ENCODE measurements at regions not wholly inside any gene's neighbourhood (a gene's known extent, or its start where the extent isn't known, plus 50 kb on each side); places are given as distances from the start of the nearest gene placed in this dataset.
A peak's percentile ranks its signal among the peaks of the same experiment; 100 is the strongest.
"Not testable (repeated sequence)": the region's sequence is repeated elsewhere in the genome, so short reads cannot be mapped to it uniquely, and the experiment has no call there.

DNA sequence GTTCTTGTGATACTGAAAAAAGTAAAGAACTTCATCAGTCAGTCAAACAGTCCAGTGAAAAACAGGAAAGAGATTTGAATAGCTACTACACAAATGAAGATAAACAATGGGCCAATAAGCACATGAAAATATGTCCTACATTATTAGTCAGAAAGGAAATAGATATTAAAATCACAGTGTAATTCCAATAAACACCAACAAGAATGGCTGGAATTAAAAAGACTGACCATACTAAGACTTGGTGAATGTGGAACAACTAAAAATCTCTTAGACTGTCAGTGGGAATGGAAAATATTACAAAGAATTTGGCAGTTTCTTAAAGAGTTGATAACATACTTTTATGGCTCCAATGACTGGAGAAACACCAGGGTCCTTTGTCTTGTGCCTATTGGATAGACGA, 241.8 kb upstream of the USP24 start:
- DNase-seq (ENCODE audit: low spot score) = no peak

DNA sequence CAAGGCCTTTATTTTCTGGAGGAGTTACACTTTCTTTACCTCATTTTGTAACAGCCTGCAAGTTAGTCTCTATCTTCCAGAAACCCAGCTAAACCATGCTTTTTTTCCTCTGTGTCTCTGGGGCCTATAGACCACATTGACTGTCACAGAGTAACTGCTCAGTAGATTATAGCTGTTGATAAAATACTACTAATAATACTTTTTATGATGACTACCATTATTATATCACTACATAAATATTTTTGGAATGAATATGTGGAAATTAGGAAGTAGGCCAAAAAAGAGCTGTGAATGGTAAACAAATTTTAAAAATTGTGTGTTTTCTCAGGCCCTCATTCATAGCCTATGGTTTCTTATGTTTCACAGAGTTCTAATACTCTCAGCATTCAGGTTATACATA, 233.1 kb upstream of the USP24 start:
- no peak for DNase-seq (ENCODE audit: low spot score)

DNA sequence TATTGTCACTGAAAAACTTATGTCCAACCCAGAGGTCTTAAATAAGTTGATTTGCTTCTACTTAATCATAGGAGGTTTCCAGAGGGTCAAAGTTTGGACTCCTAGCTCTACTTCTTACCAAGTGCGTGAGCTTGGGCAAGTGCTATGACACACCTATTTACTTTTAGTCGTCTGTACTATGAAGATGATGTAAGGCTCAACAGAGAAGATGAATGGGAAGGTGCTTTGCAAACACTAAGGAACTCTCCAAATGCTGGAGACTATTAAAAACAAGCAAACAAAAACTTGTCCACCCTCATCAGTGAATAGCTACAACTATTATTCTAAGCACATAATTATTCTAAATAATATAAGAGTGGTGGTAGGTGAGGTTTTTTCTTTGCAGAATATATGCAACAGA, 232.3 kb upstream of the USP24 start:
- no peak for DNase-seq (ENCODE audit: low spot score)

DNA sequence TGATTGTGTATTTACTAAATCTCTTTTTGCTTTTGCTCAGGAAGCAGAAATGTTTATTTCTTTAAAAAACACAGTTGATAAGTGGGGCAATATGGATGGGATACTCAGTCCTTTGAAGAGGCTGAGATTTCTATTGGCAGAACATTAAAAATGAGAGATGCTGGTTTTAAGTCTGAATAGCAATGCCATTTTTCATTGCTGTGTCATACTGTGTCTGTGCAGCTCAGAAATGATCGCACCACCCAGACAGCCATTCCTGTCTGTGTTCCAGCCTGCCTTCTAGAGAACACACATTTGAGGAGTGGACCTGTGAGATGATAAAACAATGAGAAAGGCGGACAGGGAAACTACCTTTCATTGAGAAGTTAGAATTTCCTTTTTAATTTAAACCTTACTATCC, 231.2 kb upstream of the USP24 start:
- no peak for DNase-seq (ENCODE audit: low spot score)

DNA sequence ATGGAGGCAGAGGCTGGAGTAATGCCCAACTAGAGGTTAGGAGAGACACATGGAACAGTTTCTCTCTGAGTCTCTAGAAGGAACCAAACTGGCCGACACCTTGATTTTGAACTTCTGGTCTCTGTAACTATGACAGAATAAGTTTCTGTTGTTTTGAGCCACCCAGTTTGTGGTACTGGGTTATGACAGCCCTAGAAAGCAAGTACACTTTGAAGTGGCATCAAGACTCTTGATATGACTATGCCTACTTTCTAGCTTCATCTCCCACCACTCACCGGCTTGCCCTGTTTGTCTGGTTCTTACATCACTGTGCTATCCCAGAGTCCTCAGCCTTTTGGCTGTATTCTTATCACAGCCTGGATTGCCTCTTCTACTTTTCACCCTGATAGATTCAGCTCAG, 230.3 kb upstream of the USP24 start:
- no peak for DNase-seq (ENCODE audit: low spot score)

DNA sequence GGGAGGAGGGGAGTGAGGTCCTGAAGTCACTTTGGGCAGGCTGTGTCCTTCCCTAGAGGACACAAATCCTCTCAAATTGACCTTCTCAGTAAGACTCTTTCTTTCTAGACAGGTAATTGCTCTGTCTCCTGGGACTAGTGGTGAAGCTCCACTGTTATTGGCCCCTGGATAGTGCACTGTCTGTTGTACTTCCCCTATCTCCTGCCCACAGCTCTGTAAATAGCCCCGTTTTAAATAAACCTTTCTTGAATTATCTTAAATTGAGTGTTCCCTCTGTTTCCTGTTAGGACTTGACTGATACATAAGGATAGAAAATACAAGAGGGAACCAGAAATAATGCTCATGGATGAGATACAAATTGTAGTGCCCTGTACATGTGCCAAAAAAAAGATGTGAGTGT, 229.5 kb upstream of the USP24 start:
- DNase-seq (ENCODE audit: low spot score) = no peak

DNA sequence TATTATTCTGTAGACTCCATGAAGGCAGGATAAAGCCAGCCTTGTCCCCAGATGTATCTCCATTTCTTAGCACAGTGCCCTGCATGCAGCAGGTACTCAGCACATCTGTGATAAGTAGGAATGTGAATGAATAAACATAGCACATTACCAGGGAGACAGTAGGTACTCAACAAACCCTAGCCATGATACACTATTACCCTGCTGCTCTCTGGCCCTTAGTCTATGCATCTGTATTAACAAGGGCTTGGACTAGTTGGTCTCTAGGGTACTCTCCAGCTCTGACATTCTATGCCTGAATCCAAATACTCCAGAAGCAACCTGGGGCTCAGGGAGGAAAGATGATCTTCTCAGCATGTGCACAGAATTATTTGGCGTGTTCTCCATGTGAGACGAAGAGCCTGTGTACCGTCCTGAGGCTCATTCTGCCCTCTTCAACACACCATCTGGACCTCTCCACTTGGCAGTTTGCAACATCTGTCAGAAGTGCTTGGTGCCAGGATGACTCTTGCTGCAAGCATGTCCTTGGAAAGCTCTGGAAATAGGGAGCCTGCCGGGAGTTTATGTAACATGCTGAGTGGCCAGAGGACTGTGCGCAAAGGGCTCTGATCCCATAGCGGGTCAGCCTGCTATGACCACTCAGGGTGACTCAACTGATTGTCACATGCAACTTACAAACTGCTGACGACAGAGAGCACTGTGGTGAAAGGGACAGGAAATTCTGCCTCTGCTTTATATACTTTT, 228.2 kb upstream of the USP24 start:
- peak; percentile 15 for DNase-seq (ENCODE audit: low spot score)

DNA sequence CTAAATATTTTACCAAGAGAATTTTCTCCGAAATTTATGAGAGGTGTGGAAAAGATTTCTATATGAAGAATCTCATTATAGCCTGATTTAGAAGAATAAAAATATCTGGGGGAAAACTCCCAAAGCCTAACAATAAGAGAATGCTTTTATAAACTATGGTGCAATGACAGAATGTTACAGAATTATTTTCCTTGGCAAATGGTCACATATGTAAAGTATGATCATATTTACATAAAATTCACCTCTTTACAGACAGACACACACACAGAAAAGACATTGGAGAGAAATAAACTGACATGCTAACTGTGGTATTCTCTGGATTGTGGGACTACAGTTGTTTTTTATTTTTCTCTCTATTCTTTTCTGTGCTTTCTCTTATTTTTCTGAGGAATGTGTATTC, 226.3 kb upstream of the USP24 start:
- no peak for DNase-seq (ENCODE audit: low spot score)

DNA sequence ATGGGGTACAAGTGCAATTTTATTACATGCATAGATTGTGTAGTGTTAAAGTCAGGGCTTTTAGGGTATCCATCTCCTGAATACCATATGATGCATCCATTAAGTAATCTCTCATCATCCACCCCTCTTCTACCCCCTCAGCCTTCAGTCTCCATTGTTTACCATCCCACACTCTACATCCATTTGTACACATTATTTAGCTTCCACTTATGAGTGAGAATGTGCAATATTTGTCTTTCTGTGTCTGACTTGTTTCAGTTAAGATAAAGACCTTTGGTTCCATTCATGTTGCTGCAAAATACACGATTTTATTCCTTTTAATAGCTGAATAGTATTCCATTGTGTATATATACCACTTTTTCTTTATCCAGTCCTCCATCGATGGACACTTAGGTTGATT, 222.5 kb upstream of the USP24 start:
- no peak for DNase-seq (ENCODE audit: low spot score)

DNA sequence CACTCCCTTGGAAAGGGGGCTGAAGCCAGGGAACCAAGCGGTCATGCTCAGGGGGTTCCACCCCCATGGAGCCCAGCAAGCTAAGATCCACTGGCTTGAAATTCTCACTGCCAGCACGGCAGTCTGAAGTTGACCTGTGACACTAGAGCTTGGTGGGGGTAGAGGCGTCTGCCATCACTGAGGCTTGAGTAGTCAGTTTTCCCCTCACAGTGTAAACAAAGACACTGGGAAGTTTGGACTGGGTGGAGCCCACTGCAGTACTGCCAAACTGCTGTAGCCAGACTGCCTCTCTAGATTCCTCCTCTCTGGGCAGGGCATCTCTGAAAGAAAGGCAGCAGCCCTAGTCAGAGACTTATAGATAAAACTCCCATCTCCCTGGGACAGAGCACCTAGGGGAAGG, 215.6 kb upstream of the USP24 start:
- not testable (repeated sequence) for DNase-seq (ENCODE audit: low spot score)

DNA sequence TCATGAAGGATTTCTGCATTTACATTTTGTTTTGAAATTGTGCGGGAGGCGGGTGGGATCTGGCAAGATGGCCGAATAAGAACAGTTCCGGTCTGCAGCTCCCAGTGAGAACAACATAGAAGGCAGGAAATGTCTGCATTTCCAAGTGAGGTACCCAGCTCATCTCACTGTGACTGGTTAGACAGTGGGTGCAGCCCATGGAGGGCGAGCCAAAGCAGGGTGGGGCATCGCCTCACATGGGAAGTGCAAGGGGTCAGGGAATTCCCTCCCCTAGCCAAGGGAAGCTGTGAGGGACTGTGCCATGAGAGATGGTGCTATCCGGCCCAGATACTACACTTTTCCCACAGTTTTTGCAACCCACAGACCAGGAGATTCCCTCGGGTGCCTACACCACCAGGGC, 215.0 kb upstream of the USP24 start:
- not testable (repeated sequence) for DNase-seq (ENCODE audit: low spot score)

DNA sequence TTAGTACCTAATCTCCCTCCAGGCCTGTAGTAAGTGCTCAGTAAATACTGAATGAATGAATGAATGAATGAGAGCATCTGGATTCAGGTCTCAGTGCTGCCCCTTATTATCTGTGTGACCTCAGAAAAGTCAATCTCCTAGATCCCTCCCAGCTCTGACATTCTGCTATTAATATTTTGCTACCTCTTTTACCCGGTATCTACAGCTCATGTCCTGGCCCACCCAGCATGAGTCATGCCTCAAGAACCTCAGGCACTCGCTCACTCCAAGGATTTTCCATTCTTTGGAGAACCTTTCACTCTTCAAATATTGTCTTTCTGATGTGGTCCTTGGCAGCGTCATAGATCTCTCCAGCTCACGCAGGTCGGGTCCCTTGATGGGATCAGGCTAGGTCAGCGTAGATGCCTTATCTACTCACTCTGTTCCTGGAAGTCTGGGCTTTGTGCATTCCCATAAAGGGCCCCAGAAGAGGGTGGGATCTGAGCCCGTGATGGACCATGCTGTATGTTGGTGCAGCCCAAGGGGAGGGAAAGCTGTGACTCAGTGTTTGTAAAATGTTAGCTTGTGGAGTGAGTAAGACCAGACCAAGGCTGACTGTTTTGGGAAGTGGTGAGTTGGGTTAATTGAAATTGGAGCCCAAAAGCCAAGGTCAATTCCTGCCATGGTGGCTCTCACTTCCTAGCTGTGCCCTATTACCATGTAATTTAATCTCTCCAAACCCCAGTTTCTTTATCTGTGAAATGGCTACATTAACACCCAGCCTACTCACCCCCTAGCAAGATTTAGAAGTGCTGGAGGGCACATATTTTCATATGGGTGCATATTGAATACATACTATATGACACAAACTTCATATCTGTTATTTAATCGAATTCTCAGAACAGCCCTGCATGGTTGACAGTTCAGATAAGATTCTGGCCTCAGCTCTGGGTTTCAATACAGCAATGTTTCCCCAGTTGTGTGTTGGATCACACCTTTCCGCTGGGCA, 214.1 kb upstream of the USP24 start:
- DNase-seq (ENCODE audit: low spot score) = no peak

DNA sequence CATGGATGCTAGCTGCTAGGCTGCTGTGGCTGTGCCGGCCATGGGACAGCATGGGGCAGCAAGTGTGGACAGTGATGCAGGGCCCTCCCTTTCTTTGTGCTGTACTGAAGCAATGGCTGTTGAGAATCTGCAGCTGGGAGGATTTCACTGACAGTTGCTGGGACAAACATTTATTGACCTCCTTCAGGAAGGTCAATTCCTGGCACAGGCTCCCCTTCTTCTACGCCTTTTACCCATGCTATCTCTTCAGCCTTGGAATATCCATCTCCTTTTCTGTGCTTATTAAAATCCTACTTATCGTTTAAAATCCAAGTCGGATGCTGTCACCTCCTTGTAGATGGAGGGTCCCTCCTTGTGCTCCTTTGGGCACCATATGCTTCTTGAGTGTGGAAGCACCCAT, 213.1 kb upstream of the USP24 start:
- no peak for DNase-seq (ENCODE audit: low spot score)

DNA sequence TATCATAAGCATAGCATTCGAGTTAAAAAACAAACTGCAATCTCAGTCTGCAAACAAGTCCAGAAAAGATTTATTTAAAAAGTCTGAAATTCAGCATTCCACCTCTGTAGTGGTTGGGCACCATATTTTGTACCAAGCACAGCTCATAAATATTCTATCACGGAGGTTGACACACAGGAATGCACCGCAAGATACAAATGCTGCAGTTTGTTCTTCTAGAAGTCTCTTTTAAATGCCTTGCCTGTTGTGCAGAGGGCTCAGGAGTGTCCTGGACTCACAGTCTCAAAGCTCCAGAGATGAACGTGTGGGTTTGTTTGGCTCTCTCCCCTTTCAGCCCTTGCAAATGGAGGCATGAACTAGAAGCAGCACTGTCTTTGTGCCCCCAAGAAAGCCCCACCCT, 212.4 kb upstream of the USP24 start:
- DNase-seq (ENCODE audit: low spot score) = no peak

DNA sequence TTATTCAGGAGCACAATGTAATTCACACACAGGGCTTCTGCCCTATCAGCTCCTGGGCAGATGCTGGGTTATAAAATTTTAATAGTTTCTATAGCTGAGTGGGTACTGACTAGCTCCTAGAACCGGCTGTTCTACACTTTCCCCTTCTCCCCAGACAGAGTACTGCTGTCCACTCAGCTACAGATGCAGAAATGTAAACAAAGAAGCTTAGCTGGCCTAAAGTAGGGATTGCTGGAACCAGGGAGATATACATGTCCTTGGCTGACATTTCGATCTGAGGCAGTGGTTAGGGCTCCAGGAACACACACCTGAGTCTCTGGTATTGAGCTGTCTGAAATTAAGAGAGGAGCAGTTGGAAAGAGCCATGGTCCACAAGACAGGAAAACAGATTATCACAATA, 211.5 kb upstream of the USP24 start:
- DNase-seq (ENCODE audit: low spot score) = no peak

DNA sequence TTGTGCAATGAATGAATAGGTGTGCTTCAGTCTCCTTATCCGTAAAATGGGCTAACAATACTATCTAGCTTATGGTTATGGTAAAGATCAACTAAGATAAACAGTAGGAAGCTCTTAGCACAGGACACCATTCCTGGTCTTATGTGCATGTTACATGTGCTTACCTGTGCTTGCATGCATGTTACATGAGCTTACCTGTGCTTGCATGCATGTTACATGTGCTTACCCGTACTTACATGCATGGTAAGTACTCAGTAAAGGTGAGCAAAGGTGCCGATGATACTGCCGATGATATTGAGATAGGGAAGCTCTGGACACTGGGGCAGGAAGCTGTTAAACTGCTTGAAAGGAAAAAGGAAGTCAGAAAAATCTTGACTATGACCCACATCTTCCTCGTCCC, 211.0 kb upstream of the USP24 start:
- no peak for DNase-seq (ENCODE audit: low spot score)

DNA sequence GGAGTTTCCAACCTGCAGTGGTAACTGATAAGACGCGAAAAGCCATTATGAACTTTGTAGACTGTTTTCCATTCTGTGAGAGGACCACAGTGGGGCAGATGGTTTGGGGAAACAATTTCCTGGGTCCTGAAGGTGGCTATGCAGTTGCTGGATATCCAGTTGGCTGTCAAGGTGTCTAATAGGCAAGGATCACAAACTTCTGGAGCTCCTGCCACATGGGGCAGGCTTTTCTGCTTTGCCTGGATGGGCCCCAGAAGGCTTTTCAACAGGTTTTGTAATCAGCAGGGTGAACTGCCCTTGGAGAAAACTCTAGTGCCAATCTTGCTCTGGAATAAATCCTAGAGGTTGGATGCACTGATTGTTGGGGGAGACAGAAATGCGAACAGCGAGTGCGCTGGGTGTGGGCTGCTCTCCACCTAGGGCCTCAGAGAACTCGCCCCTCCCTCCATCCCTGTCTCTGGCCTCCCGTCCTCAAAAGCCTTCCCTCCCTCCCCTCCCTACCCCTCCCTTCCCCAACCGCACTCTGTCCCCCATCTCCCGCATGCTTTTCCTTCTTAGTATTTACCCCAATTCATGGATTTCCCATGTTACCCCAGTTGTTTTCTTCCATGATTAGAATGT, 210.3 kb upstream of the USP24 start:
- DNase-seq (ENCODE audit: low spot score) = no peak

DNA sequence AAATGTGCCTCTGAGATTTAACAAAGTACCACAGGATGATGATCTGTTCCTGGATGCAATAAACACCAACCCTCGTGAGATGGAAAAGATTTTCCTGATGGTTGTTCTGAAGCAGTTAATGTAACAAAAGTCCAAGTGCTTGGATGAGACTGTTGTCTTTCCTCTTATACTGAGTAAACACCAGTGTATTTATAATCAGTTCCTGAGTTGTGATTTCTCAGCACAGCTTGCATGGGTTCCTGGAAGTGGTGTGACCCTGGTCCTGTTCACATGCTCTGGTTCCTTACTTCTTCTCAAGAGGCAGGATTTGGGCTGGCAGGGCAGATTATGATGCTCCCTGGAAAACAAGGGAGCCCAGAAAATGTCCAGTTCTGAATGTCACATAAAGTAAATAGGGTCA, 208.2 kb upstream of the USP24 start:
- DNase-seq (ENCODE audit: low spot score) = no peak

DNA sequence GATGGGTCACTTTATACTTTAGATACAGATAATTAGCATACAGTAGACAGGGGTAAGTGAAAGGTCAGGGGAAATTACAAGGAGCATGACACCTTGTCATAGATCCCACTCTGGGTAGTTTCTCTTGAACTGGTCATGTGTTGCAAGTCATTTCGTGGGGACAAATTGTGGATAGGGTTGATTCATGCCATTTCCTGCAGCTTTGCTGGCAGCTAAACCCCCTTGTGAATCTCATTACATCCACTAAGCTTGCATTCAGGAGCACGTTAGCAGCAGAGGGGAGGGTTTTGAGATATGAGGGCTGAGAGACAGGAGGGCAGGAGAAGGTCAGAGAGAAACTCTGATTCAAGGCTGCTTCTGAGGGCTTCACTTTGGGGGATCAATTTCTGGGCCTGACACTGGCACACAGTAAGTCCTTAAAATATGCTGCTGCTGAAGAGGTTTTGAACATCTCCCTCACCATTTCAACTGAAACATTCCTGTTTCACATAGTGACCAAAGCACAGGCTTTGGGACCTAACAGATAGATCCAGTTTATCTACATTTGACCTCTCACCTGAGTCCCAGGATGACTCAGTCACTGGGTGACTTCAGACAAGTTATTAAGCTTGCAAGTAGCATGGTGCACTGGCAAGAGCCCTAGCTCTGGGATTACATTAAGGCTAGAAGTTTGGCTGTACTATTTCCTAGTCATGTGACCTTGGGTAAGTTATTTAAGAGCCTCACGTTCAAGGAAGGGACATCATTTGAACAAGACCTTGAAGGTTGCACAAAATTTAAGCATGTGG, 206.0 kb upstream of the USP24 start:
- DNase-seq (ENCODE audit: low spot score) = no peak

DNA sequence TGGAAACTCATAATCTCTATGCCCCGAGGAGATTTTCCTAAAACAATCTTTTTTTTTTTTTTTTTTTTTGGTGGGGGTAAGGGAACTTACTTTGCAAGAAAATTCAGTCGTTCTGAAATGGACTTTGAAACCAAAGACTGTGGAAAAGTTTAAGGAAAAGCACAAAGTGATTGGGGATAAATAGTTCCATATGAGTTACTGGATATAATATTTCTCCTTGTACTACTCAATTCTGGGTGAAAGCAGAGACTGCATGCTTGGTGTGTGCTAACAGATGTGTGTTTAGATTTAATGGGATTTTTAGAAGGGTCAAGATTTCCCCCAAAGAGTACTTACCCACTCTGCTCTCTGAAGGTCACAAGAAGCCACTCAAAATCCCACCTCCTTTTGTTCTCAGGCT, 204.9 kb upstream of the USP24 start:
- DNase-seq (ENCODE audit: low spot score) = no peak

DNA sequence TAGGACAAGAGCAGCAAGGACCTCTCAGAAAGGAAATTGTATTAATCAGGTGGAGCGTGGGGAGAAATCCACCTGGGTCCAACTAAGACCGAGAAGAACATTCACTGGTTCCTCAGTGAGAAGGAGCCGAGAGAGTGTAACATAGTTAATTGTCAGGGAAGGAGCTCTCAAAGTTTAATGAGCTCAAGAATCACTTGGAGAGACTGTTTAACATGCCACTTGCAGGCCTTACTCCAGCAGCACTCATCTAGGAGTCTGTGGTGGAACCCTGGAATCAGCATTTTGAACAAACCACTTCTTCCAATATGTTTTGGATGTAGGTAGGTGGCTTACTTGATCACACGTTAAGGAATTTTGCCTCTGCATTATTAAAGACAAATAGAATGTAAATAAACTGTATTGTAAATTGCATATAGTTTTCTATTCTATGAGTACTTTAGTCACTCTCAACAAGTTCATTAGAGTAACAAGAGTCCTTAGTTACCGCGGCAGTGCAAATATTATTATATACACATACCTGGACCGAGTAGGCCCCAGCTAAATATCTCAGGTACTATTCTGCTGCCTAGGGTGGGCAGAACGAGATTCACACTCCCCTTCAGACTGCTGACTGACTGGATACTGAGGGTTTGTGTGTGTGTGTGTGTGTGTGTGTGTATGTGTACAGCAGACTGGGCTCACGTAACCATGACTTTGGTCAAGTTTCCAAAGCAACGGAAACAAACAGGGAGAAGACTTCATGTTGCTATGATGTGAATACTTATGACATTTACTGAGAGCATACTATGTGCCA, 203.2 kb upstream of the USP24 start:
- DNase-seq (ENCODE audit: low spot score) = no peak

Measured in globus pallidus (tissue), 1 donor.